Neural crest cell (in vitro differentiated cells): ENCODE measurements at regions not wholly inside any gene's neighbourhood (a gene's known extent, or its start where the extent isn't known, plus 50 kb on each side); places are given as distances from the start of the nearest gene placed in this dataset.

Experiments
- DNase-seq: peaks from one replicate; pipeline ENCODE4 v3.0.0; 2021; ENCODE audit warnings: low read depth, mixed read lengths, low spot score
- H3K27ac Mint-ChIP-seq: one replicate; pipeline ENCODE4 v1.8.0; 2021; ENCODE audit warnings: mild to moderate bottlenecking, mixed read lengths; ENCODE audit not compliant: unreplicated experiment
- H3K27me3 Mint-ChIP-seq: 2 replicates; pipeline ENCODE4 v1.8.0; 2021; ENCODE audit warnings: low read depth, mild to moderate bottlenecking, mixed read lengths
- H3K36me3 Mint-ChIP-seq: 2 replicates; pipeline ENCODE4 v1.8.0; 2021; ENCODE audit warnings: low read depth, mild to moderate bottlenecking, mixed read lengths
- H3K4me1 Mint-ChIP-seq: 2 replicates; pipeline ENCODE4 v1.8.0; 2021; ENCODE audit warnings: mixed read lengths
- H3K4me3 Mint-ChIP-seq: one replicate; pipeline ENCODE4 v1.8.0; 2021; ENCODE audit warnings: mild to moderate bottlenecking, mixed read lengths
- H3K9me3 Mint-ChIP-seq: 2 replicates; pipeline ENCODE4 v1.8.0; 2021; ENCODE audit warnings: mixed read lengths
- TF ChIP-seq, protein P1 (sequence below): fragments of 200-600 bp; sonication (generic); conservative IDR thresholded peaks from 2 replicates; pipeline ENCODE4 v1.5.0; 2021; ENCODE audit warnings: antibody characterized with exemption, mild to moderate bottlenecking

DNA sequence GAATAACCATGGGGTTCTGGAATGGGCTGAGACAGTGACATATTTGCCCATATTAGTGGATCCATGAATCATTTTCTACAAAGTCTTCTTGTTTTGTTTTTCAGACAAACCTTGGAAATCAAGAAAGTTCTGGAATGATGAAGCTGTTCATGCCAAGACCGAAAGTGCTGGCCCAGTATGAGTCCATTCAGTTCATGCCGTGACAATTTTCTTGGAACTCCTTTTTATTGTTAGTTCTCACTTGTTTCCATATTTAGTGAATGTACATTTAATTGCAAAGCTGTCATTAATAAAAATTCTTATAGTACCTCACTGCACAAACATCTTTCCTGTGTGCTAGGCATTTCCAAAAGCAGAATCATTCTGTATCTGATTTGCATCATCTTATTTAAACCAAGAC is 100.6 kb upstream of the KCNJ15 start:
- no peaks in the 10 kb centered on the region for H3K27me3 Mint-ChIP-seq
- H3K27ac Mint-ChIP-seq, result no peak overlapping the region
- H3K4me1 Mint-ChIP-seq, result peaks cover 4% of the 10 kb centered on the region
- no peak overlapping the region for H3K4me3 Mint-ChIP-seq
- H3K9me3 Mint-ChIP-seq, result no peaks in the 10 kb centered on the region
- no peak for DNase-seq
- TF ChIP-seq, protein P1, sequence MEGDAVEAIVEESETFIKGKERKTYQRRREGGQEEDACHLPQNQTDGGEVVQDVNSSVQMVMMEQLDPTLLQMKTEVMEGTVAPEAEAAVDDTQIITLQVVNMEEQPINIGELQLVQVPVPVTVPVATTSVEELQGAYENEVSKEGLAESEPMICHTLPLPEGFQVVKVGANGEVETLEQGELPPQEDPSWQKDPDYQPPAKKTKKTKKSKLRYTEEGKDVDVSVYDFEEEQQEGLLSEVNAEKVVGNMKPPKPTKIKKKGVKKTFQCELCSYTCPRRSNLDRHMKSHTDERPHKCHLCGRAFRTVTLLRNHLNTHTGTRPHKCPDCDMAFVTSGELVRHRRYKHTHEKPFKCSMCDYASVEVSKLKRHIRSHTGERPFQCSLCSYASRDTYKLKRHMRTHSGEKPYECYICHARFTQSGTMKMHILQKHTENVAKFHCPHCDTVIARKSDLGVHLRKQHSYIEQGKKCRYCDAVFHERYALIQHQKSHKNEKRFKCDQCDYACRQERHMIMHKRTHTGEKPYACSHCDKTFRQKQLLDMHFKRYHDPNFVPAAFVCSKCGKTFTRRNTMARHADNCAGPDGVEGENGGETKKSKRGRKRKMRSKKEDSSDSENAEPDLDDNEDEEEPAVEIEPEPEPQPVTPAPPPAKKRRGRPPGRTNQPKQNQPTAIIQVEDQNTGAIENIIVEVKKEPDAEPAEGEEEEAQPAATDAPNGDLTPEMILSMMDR, result no peak
- H3K36me3 Mint-ChIP-seq, result no peaks in the 10 kb centered on the region

DNA sequence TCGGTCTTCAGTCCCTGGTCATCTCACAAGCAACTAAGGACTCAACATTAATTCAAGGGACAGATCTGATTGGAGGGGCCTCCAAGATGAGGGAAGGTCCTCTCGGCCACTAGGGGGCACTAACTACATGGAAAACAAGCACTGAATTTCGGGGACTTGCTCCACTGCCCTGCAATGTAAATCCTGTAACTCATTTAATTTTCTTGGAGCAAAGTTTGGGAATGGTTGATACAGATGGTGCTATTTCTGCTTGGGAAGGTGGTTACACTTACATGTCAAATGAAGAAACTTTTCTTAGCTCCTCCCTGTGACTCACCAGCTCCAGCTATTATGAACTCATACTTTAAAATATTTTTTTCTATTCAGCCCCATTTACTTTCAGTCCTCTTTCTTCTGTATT is 97.4 kb upstream of the KCNJ15 start:
- Mint-ChIP-seq H3K36me3 (no peaks in the 10 kb centered on the region), H3K27ac (no peak overlapping the region), H3K4me1 (peaks cover 10% of the 10 kb centered on the region), H3K9me3 (no peaks in the 10 kb centered on the region), H3K27me3 (no peaks in the 10 kb centered on the region), H3K4me3 (no peak overlapping the region)
- TF ChIP-seq, protein P1, result peak; percentile 88
- DNase-seq, result peak; percentile 61

DNA sequence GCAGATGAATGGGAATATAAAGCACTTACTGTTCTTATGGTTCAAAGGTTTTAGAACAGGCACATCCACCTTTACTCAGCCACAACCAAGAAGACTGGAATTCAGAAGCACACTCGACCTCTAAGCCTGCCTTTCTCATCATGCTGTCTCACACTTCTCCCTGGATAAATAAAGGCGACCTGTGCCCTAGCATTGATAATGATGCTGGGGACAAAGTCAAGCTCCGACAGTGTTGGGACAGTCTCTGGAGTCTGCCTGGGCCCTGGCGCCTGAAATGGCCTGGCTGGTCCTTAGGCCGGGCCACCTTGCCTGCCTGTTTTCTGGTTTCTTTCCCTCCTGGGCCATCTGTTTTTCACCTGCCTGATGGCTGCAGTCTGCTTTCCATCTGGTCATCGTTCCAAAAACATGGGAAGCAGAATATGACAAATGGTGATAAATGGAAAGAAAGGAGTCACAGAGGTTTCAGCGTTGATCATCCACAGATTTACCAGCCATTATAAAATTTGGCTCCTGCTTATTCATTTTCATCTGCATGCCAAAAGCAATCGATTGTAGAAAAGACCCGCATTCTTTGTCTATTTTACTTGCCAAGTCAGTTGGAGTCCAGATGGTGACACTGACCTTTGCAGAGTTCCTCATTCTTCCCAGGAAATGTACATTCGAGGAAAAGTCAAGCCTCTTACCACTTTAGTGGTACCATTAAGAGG is 91.2 kb upstream of the KCNJ15 start:
- H3K36me3 Mint-ChIP-seq, result no peaks in the 10 kb centered on the region
- no peaks in the 10 kb centered on the region for H3K27me3 Mint-ChIP-seq
- TF ChIP-seq, protein P1, result no peak
- no peaks in the 10 kb centered on the region for H3K9me3 Mint-ChIP-seq
- peaks cover 32% of the 10 kb centered on the region for H3K4me1 Mint-ChIP-seq
- H3K27ac Mint-ChIP-seq, result peak overlapping the region; percentile 75
- H3K4me3 Mint-ChIP-seq, result no peak overlapping the region
- no peak for DNase-seq

DNA sequence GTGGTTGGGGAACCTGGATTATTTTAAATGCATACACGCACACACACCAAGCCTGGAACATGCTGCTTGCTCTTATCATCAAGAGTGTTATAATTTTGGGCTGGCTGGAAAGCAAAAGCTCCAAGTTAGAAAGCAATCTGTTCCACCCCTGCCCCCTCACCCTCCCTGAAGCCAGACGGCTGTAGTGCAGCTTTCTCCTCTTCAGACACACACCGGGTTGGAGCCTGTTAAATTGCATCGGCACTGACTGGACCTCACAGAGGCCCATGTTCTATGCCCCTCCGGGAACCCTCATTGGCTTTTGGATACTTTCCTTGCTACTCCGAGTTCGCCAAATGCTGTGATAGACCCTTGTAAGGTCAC is 90.6 kb upstream of the KCNJ15 start:
- H3K36me3 Mint-ChIP-seq, result no peaks in the 10 kb centered on the region
- H3K4me3 Mint-ChIP-seq, result no peak overlapping the region

DNA sequence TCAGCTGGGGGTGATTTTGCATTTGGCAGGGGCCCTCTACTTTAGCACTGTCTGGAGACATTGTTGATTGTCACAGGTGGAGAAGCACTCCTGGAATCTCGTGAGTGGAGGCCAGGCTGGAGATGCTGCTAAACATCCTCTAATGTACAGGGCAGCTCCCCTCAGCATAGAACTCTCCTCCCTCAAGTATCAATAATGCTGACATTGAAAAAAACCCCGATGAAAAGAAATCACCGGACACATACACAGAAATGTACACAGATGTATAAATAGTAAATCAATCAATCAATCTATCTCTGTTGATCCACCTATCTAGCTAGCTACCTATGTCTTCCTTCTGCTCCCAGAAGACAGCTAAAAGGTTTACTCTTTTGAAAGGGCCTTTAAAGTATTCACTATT is 89.4 kb upstream of the KCNJ15 start:
- Mint-ChIP-seq H3K36me3 (peaks cover 3% of the 10 kb centered on the region), H3K4me3 (no peak overlapping the region), H3K27me3 (no peaks in the 10 kb centered on the region), H3K4me1 (peaks cover 50% of the 10 kb centered on the region), H3K9me3 (peaks cover 3% of the 10 kb centered on the region), H3K27ac (no peak overlapping the region)
- TF ChIP-seq, protein P1, result no peak
- DNase-seq, result no peak

More for the DNA sequence above, 90.6 kb upstream of the KCNJ15 start:
- Mint-ChIP-seq H3K27me3 (no peaks in the 10 kb centered on the region), H3K27ac (no peak overlapping the region), H3K9me3 (no peaks in the 10 kb centered on the region), H3K4me1 (peaks cover 38% of the 10 kb centered on the region)
- TF ChIP-seq, protein P1, result no peak
- DNase-seq, result no peak
